ENCODE measurements at regions not wholly inside any gene's neighbourhood (a gene's known extent, or its start where the extent isn't known, plus 50 kb on each side); places are given as distances from the start of the nearest gene placed in this dataset.

GRCh38 chr2:65878011-65878340, 445.6 kb upstream of the SPRED2 start:
- no peak for DNase-seq

DNA sequence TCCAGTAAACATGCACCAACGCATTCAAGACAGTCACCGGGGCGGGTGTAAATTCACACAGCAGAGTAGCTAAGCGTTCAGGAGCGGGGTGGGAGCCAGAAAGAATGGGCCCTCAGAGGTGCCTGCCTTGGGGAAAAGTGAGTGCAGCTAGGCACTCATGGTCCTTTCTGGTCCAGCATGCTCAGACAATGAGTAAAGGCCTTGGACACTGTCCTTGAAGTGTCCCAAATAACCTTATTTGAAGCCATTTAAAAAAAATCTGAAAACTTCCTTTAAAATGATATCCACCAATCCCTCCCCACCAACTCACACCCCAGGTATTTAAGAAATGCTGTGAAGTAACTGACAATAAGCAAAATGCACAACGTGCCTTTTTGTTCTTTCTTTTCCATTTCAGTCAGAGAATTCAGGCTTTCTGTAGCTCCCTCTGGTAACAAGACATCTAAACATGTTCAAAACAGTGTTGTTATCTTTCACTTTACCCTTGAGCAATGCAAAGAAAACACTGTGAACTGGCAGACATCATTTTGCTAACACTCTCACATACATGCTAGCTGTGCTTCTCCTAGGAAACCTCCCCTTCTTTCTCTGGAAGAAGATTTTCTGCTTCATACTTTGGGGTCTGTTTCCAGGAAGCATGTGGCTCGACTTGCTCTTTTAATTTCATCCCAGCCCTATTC, 445.1 kb upstream of the SPRED2 start:
- DNase-seq: no peak

GRCh38 chr2:65876114-65876513, 443.7 kb upstream of the SPRED2 start:
- DNase-seq: no peak

GRCh38 chr2:65870826-65871225, 438.4 kb upstream of the SPRED2 start:
- DNase-seq: no peak

DNA sequence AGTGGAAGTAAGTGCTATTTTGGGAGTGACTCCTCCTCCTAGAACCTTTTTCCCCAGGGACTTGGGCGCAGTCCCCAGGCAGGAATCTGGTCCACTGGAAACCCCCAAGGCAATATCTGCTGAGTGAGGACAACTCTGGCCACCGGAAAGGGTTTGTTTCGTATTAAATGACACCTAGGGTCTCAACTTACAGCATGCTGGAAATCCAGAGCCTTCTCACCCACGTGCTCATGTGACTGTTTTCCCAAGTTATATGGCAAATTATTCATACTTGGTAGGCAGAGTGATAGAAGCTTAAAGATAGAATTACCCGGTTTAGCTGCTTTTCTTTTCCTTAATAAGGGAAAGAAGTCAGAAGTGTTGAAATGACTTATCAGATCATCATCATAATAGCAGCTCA, 436.9 kb upstream of the SPRED2 start:
- no peak for DNase-seq

- no peak for DNase-seq
These were observed 435.8 kb upstream of the SPRED2 start for GRCh38 chr2:65868177-65868576.

- DNase-seq: no peak
These were observed 435.0 kb upstream of the SPRED2 start for GRCh38 chr2:65867446-65867845.

GRCh38 chr2:65866148-65866547, 433.7 kb upstream of the SPRED2 start:
- DNase-seq: no peak

GRCh38 chr2:65864619-65865018, 432.2 kb upstream of the SPRED2 start:
- no peak for DNase-seq

GRCh38 chr2:65863713-65864112, 431.3 kb upstream of the SPRED2 start:
- DNase-seq: no peak

DNA sequence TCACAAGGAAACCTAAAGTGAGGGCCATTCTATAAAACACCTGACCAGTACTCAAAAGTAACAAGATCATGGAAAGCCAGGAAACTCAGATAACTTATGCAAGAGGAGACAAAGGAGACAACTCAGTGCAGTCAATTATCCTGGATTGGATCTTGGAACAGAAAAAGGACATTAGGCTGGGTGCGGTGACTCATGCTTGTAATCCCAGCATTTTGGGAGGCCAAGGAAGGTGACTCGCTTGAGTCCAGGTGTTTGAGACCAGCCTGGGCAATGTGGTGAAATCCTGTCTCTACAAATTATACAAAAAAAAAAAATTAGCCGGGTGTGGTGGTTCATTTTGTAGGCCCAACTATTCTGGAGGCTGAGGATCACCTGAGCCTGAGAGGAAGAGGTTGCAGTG, 424.5 kb upstream of the SPRED2 start:
- DNase-seq: no peak

GRCh38 chr2:65856423-65856822, 424.0 kb upstream of the SPRED2 start:
- DNase-seq: no peak

- DNase-seq: no peak
These were observed 418.3 kb upstream of the SPRED2 start for GRCh38 chr2:65850695-65851094.

GRCh38 chr2:65846989-65847678, 414.7 kb upstream of the SPRED2 start:
- no peak for DNase-seq

DNA sequence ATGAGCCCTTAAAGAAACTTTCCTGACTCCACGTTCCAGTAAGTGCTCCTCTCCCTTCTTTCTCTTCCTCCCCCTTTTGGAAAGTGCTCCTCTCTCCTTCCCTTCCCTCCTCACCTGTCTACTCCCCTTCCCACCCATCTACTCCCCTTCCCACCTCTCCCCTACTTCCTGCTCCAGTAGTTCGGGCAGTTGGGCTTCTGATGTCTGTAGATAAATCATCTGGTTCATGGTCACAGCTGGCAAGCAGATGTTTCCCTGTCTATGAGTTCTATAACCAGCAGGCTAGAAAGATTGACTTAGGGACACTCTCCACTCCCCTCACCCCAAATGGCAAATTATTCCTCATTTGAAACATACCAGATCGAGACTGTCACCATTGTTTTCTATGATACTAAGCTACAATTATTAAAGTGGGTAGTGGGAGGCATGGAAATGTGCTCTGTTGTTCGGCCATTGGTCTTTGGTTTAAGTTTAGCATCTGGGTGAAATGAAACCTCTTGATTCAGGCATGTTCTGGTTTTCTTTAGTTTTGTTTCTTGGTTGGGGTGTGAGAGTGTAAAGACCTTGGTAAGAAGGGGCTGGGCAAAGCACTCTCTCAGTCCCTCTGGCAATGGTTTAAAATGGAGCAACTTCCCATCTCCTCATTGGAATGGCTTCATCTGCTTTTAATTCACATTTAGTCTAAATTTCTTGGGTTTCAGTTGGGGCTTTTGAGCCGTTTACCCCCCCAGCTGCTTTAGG, 413.2 kb upstream of the SPRED2 start:
- no peak for DNase-seq

- DNase-seq: no peak
These were observed 409.7 kb upstream of the SPRED2 start for GRCh38 chr2:65842104-65842503.

DNA sequence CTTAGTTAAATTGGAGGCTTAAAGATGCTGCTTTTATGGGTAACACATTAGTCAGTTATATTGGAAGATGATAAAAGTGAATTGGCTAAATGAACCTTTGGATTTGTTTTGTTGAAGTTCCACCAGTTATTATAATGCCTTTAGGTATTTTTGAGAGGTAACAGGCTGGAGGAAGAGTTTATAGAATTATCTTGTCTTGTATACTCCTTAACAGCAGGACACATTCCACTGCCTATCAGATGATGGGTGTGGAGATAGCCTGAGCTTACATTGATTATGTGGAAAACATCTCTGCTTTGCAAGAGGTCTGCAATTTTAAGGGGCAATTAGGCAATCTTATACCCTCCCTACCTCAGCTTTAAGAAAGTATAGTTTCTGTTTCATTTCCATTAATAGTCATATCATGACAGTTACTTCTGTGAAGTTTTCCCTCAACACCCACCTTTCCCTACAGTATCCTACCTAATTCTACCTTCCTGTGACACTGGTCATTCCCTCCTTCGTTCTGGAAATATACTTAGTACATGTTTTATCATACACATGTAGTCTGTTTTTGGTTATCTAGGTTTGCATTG, 403.7 kb upstream of the SPRED2 start:
- no peak for DNase-seq

DNA sequence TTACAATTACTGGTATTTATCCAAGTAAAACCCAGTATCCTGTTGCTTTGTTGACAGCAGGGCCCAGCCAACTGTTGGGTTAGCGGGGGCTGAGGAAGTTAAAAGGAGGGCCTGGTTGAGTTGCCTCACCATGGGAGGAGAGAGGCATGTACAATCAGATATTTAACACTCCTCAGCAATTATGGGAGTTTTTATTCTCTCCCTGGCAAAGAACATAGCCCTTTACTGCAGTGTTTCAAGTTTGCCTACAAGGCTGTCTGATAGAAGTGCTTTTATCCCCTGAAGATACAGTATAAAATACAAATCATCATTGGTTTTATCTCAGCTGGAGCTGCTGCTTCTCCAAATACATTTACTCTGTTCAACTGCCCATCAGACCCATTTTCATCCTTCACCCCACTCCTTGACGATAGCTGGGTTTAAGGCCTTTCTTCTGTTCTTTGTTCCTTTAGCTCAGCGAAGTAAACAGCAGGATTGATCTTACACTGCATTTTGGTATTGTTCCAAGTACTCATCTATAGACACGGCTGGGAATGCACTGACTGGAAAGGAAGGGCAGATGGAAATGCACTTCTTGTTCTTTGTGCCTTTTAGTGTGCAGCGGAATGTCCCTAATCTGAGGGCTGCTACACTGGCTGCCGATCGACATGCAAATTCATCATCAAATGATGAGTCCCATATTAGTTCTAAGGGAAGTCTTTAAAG, 402.5 kb upstream of the SPRED2 start:
- no peak for DNase-seq

GRCh38 chr2:65834062-65834461, 401.7 kb upstream of the SPRED2 start:
- no peak for DNase-seq

DNA sequence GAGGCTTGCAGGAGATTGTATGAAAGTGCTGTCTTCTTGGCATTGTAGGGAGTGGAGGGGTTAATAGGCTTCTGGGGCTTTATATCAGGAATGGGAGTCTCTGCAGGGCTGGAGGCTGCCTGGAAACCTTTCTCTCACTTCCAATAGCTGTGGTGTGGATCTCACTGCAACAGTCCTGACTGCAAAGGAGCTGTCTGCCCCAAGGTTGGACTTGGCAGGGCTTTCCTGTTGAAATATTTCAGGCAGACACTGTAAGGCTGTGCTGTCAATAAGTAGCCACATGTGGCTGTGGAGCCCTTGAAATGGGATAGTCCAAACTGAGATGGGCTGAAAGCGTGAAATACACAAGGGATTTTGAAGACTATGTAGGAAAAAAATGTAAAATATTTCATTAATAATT, 399.1 kb upstream of the SPRED2 start:
- DNase-seq: no peak

GRCh38 chr2:65826567-65826966, 394.2 kb upstream of the SPRED2 start:
- no peak for DNase-seq

DNA sequence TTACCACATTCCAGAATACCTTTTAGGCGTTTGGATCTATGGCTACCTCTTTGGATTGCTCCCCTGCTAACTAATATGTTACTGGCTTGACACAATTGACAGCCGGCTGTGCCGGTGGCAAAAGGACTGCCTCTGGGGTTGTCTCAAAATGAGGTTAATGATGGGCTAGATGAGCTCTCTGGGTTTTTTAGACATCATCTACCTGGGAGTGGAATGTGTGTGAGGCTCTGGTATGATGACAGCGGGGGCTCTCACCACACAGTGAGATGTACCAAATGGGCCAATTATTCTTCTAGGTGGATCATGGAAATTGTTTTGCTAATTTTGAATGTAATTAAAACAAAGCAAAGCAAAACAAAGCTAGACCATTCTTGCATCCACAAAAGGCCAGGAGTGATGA, 391.1 kb upstream of the SPRED2 start:
- DNase-seq: no peak

GRCh38 chr2:65820454-65820853, 388.1 kb upstream of the SPRED2 start:
- no peak for DNase-seq

Measured in hematopoietic multipotent progenitor cell treated with erythropoietin and hydrocortisone succinate and interleukin-3 and kit ligand, for 4 days (in vitro differentiated cells).